ENCODE measurements at regions not wholly inside any gene's neighbourhood (a gene's known extent, or its start where the extent isn't known, plus 50 kb on each side); places are given as distances from the start of the nearest gene placed in this dataset.

DNA sequence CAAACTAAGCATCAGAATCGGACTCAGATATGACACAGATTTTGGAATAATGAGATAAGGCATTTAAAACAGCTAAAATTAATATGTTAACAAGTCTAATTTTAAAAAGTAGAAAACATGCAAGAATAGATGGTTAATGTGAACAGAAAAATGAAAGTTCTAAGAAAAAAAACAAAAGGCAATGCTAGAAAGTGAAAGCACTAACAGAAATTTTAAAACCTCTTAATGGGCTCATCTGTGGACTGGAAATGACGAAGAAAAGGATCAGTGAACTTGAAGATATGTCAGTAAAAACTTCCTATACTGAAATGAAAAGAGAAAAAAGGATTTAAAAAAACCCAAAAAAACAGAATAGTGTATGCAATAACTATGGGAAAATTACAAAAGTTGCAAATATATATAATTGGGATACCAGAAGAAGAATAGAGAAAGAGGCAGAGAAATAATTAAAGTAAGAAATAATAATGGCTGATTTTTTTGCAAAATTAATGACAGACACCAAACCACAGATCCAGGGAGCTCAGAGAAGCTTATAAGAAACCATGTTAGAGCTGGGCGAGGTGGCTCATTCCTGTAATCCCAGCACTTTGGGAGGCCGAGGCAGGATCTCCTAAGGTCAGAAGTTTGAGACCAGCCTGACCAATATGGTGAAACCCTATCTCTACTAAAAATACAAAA is 61.7 kb upstream of the KIF13A start:
- no peak for TF ChIP-seq CTCF (IDR thresholded peaks at IDR 0.05 in 8 of 11, conservative IDR thresholded peaks at IDR 0.05 in 3 of 11)
- no peak for TF ChIP-seq POLR2A (IDR thresholded peaks at IDR 0.05)

Measured in spleen (tissue), 7 donors.